ENCODE measurements at regions not wholly inside any gene's neighbourhood (a gene's known extent, or its start where the extent isn't known, plus 50 kb on each side); places are given as distances from the start of the nearest gene placed in this dataset.

DNA sequence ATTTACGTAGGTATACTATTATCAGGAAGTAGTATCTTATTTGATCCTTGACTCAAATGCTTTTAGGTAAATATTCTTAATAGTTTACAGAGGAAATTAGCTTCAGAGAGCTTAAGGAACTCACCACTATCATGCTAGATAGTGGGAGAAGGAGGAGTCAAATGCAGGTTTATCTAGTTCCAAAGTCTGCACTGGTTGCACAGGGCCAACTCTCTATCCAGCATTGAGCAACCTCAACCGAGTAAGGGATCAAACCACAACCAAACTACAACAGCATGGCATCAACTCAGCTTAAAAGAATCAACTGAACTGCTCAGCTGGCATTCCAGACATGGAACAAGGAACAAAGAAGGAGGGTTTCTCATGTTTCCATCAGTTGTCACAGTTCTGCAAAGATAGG, 306.0 kb downstream of the MAF start:
- H3K9ac ChIP-seq (ENCODE audit: low read length): no peak overlapping the region
- H3K27me3 ChIP-seq (ENCODE audit: insufficient read depth, low read length): no peaks in the 10 kb centered on the region
- H3K36me3 ChIP-seq (ENCODE audit: insufficient read depth, low read length): no peaks in the 10 kb centered on the region
- no peaks in the 10 kb centered on the region for H3K9me3 ChIP-seq (ENCODE audit: insufficient read depth, low read depth, low read length)
- H2AFZ ChIP-seq (ENCODE audit: low read depth, low read length): no peak overlapping the region
- no peak for DNase-seq (ENCODE audit: low read depth)
- H3K4me1 ChIP-seq (ENCODE audit: insufficient read depth, low read length): no peaks in the 10 kb centered on the region
- H3K4me2 ChIP-seq (ENCODE audit: low read length): no peak overlapping the region
- peaks cover 17% of the 10 kb centered on the region for H3K27me3 Mint-ChIP-seq (ENCODE audit: low read depth, unreplicated experiment)
- no peak for TF ChIP-seq EZH2 (IDR thresholded peaks at IDR 0.05; ENCODE audit: insufficient read depth, low read length)
- TF ChIP-seq, protein P1, sequence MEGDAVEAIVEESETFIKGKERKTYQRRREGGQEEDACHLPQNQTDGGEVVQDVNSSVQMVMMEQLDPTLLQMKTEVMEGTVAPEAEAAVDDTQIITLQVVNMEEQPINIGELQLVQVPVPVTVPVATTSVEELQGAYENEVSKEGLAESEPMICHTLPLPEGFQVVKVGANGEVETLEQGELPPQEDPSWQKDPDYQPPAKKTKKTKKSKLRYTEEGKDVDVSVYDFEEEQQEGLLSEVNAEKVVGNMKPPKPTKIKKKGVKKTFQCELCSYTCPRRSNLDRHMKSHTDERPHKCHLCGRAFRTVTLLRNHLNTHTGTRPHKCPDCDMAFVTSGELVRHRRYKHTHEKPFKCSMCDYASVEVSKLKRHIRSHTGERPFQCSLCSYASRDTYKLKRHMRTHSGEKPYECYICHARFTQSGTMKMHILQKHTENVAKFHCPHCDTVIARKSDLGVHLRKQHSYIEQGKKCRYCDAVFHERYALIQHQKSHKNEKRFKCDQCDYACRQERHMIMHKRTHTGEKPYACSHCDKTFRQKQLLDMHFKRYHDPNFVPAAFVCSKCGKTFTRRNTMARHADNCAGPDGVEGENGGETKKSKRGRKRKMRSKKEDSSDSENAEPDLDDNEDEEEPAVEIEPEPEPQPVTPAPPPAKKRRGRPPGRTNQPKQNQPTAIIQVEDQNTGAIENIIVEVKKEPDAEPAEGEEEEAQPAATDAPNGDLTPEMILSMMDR (IDR thresholded peaks at IDR 0.05; ENCODE audit: insufficient read depth, low read depth, low read length): no peak
- H3K27ac Mint-ChIP-seq (ENCODE audit: unreplicated experiment): no peak overlapping the region
- H3K4me1 Mint-ChIP-seq (ENCODE audit: low read depth, unreplicated experiment): peaks cover 4% of the 10 kb centered on the region
- no peaks in the 10 kb centered on the region for H4K20me1 ChIP-seq (ENCODE audit: insufficient read depth, low read length)
- H3K4me3 Mint-ChIP-seq (ENCODE audit: unreplicated experiment): no peak overlapping the region
- peaks cover 3% of the 10 kb centered on the region for H3K9me3 Mint-ChIP-seq (ENCODE audit: unreplicated experiment)
- no peak overlapping the region for H3K27ac ChIP-seq (ENCODE audit: low read depth, low read length)
- no peaks in the 10 kb centered on the region for H3K36me3 Mint-ChIP-seq (ENCODE audit: low read depth, unreplicated experiment)
- no peak for FAIRE-seq
- H3K79me2 ChIP-seq (ENCODE audit: insufficient read depth, low read length): no peaks in the 10 kb centered on the region
- no peak overlapping the region for H3K4me3 ChIP-seq (ENCODE audit: insufficient read depth, low read depth, low read length)

- no peaks in the 10 kb centered on the region for H3K36me3 ChIP-seq (ENCODE audit: insufficient read depth, low read length)
- no peak overlapping the region for H3K9ac ChIP-seq (ENCODE audit: low read length)
- no peaks in the 10 kb centered on the region for H3K4me1 ChIP-seq (ENCODE audit: insufficient read depth, low read length)
- H3K4me2 ChIP-seq (ENCODE audit: low read length): no peak overlapping the region
- H3K79me2 ChIP-seq (ENCODE audit: insufficient read depth, low read length): no peaks in the 10 kb centered on the region
- FAIRE-seq (no peak), DNase-seq (ENCODE audit: low read depth) (no peak)
- H2AFZ ChIP-seq (ENCODE audit: low read depth, low read length): no peak overlapping the region
- Mint-ChIP-seq H3K36me3 (ENCODE audit: low read depth, unreplicated experiment) (no peaks in the 10 kb centered on the region), H3K4me1 (ENCODE audit: low read depth, unreplicated experiment) (peaks cover under 1% of the 10 kb centered on the region), H3K27me3 (ENCODE audit: low read depth, unreplicated experiment) (peaks cover 21% of the 10 kb centered on the region), H3K4me3 (ENCODE audit: unreplicated experiment) (no peak overlapping the region), H3K27ac (ENCODE audit: unreplicated experiment) (no peak overlapping the region), H3K9me3 (ENCODE audit: unreplicated experiment) (peaks cover 5% of the 10 kb centered on the region)
- H3K27me3 ChIP-seq (ENCODE audit: insufficient read depth, low read length): no peaks in the 10 kb centered on the region
- H3K27ac ChIP-seq (ENCODE audit: low read depth, low read length): no peak overlapping the region
- TF ChIP-seq, protein P1 (IDR thresholded peaks at IDR 0.05; ENCODE audit: insufficient read depth, low read depth, low read length): no peak
- TF ChIP-seq EZH2 (IDR thresholded peaks at IDR 0.05; ENCODE audit: insufficient read depth, low read length): no peak
- no peak overlapping the region for H3K4me3 ChIP-seq (ENCODE audit: insufficient read depth, low read depth, low read length)
- H3K9me3 ChIP-seq (ENCODE audit: insufficient read depth, low read depth, low read length): no peaks in the 10 kb centered on the region
- no peaks in the 10 kb centered on the region for H4K20me1 ChIP-seq (ENCODE audit: insufficient read depth, low read length)
These were observed 306.6 kb downstream of the MAF start for GRCh38 chr16:79293836-79294460.

DNA sequence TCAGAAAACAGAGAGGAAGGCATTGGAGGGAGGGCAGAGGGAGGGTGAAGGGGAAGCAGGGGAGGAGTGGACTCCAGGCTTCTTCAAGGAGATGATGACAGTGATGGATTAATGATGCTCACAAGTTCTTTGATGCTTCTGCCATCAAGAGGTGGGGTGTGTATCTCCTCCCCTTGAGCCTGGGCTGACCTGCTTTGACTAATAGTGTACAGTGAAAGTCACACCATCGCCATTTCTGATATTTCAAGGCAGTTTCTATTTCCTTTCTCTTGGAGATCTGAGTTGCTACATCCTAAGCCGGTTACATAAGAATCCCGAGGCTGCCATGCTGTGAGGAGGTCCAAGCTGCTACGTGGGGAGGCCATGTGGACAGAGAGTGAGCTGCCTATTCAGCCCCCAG, 312.5 kb downstream of the MAF start:
- FAIRE-seq: no peak
- peaks cover 2% of the 10 kb centered on the region for H3K9me3 Mint-ChIP-seq (ENCODE audit: unreplicated experiment)
- no peaks in the 10 kb centered on the region for H3K79me2 ChIP-seq (ENCODE audit: insufficient read depth, low read length)
- no peak overlapping the region for H3K9ac ChIP-seq (ENCODE audit: low read length)
- peaks cover 14% of the 10 kb centered on the region for H3K27me3 Mint-ChIP-seq (ENCODE audit: low read depth, unreplicated experiment)
- H3K4me3 Mint-ChIP-seq (ENCODE audit: unreplicated experiment): no peak overlapping the region
- H3K9me3 ChIP-seq (ENCODE audit: insufficient read depth, low read depth, low read length): no peaks in the 10 kb centered on the region
- no peaks in the 10 kb centered on the region for H4K20me1 ChIP-seq (ENCODE audit: insufficient read depth, low read length)
- H3K4me2 ChIP-seq (ENCODE audit: low read length): no peak overlapping the region
- no peaks in the 10 kb centered on the region for H3K36me3 Mint-ChIP-seq (ENCODE audit: low read depth, unreplicated experiment)
- H3K4me1 Mint-ChIP-seq (ENCODE audit: low read depth, unreplicated experiment): no peaks in the 10 kb centered on the region
- no peaks in the 10 kb centered on the region for H3K4me1 ChIP-seq (ENCODE audit: insufficient read depth, low read length)
- no peak overlapping the region for H3K4me3 ChIP-seq (ENCODE audit: insufficient read depth, low read depth, low read length)
- DNase-seq (ENCODE audit: low read depth): no peak
- H3K27me3 ChIP-seq (ENCODE audit: insufficient read depth, low read length): no peaks in the 10 kb centered on the region
- no peaks in the 10 kb centered on the region for H3K36me3 ChIP-seq (ENCODE audit: insufficient read depth, low read length)
- H3K27ac Mint-ChIP-seq (ENCODE audit: unreplicated experiment): no peak overlapping the region
- H3K27ac ChIP-seq (ENCODE audit: low read depth, low read length): no peak overlapping the region
- no peak overlapping the region for H2AFZ ChIP-seq (ENCODE audit: low read depth, low read length)
- no peak for TF ChIP-seq EZH2 (IDR thresholded peaks at IDR 0.05; ENCODE audit: insufficient read depth, low read length)
- TF ChIP-seq, protein P1 (IDR thresholded peaks at IDR 0.05; ENCODE audit: insufficient read depth, low read depth, low read length): no peak
